Ovary (tissue), 7 donors: ENCODE measurements at regions not wholly inside any gene's neighbourhood (a gene's known extent, or its start where the extent isn't known, plus 50 kb on each side); places are given as distances from the start of the nearest gene placed in this dataset.

Source experiments
- DNase-seq, 5 donors: peaks; one replicate each; pipeline ENCODE4 v3.0.0-alpha.2; 2019 to 2020
- H3K27ac ChIP-seq, 2 donors: fragments of 200-600 bp; one replicate each; pipeline versions ENCODE4 v1.5.1 to v1.8.0; 2019 to 2022
- H3K27me3 ChIP-seq: fragments of 200-600 bp; one replicate; pipeline ENCODE4 v1.8.0; 2022
- H3K36me3 ChIP-seq: fragments of 200-600 bp; sonication (generic); one replicate; pipeline ENCODE4 v1.5.1; 2019
- H3K4me1 ChIP-seq: one replicate; pipeline ENCODE4 v1.8.1; 2013; ENCODE audit warnings: mild to moderate bottlenecking, moderate library complexity; ENCODE audit not compliant: insufficient read depth
- H3K4me3 ChIP-seq: fragments of 200-600 bp; sonication (generic); one replicate; pipeline ENCODE4 v1.5.1; 2017
- H3K9me3 ChIP-seq, 2 donors: fragments of 200-600 bp in 1 of 2; sonication (generic) in 1 of 2; one replicate each; pipeline versions ENCODE4 v1.5.1 to v1.8.1; 2013 to 2019; ENCODE audit warnings: mild to moderate bottlenecking in 1 of 2, moderate library complexity in 1 of 2
- EP300 ChIP-seq: sonication (generic); formaldehyde crosslinking; IDR thresholded peaks from one replicate; pipeline ENCODE4 v1.6.1; 2017; ENCODE audit warnings: antibody characterized with exemption
- POLR2A ChIP-seq: fragments of 450-650 bp; IDR thresholded peaks from one replicate; pipeline ENCODE4 v1.6.1; 2017; ENCODE audit warnings: antibody characterized with exemption, mild to moderate bottlenecking, moderate library complexity
- WGBS, 3 donors: extraction: QIAGEN DNeasy Blood & Tissue Kit in 1 of 3; methylation state at CpG; one replicate each; pipeline versions ENCODE4 v1.1.5 to v1.1.7; 2013 to 2017; 5-methylcytosine and 5-hydroxymethylcytosine counted together
- intact Hi-C, 4 donors: fragments of 100-400 bp; cut with DNase I; formaldehyde crosslinking; loops; one replicate each; pipeline versions ENCODE4 v1.11.0 to v1.15.1; 2022 to 2023
- TF ChIP-seq, protein P1 (sequence below), 3 donors: fragments of 450-650 bp in 2 of 3; fragments of 200-600 bp in 1 of 3; IDR thresholded peaks; one replicate each; pipeline versions ENCODE4 v1.5.1 to v1.8.0; 2016 to 2022; ENCODE audit warnings: antibody characterized with exemption in 3 of 3, mild to moderate bottlenecking in 1 of 3
- donor health status: DM: no; HTN: no; CAD: no; lungs with moderate emphysema.
- donor health status: DM: no; HTN: no; CAD: no.
- donor health status: Bipolar disorder and iron deficiency.
- donor health status: DM: no; HTN: no; CAD: no.
- donor health status: DM: yes; HTN: yes; CAD: no.

DNA sequence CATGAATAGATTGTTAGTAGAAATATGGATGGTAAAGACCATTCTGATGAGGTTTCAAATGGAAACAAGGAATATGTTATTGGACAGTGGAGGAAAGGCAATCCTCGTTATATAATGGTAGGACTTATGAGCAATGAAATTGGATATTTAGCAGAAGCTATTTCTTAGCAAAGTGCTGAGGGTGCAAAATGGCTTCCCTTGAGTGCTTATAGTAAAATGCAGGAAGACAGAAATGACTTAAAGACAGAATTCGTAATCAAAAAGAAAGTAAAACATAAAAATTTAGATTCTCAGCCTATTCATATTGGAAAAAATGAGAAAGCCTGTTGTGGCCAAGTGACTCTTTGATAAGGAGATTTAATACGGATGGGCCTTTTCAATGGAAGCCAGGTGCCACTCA lies 102.1 kb upstream of the ADRA1B start:
- no peaks in the 10 kb centered on the region for H3K9me3 ChIP-seq
- H3K27me3 ChIP-seq = no peaks in the 10 kb centered on the region
- H3K4me3 ChIP-seq = no peak overlapping the region
- no peak for TF ChIP-seq POLR2A
- TF ChIP-seq, protein P1, sequence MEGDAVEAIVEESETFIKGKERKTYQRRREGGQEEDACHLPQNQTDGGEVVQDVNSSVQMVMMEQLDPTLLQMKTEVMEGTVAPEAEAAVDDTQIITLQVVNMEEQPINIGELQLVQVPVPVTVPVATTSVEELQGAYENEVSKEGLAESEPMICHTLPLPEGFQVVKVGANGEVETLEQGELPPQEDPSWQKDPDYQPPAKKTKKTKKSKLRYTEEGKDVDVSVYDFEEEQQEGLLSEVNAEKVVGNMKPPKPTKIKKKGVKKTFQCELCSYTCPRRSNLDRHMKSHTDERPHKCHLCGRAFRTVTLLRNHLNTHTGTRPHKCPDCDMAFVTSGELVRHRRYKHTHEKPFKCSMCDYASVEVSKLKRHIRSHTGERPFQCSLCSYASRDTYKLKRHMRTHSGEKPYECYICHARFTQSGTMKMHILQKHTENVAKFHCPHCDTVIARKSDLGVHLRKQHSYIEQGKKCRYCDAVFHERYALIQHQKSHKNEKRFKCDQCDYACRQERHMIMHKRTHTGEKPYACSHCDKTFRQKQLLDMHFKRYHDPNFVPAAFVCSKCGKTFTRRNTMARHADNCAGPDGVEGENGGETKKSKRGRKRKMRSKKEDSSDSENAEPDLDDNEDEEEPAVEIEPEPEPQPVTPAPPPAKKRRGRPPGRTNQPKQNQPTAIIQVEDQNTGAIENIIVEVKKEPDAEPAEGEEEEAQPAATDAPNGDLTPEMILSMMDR (IDR thresholded peaks at IDR 0.05) = no peak
- no peak for TF ChIP-seq EP300
- 79 to 91% (median 83%) methylated on average over 3 of the region's 3 CpGs for WGBS, 3 donors
- no peaks in the 10 kb centered on the region for H3K4me1 ChIP-seq
- no peak for DNase-seq
- H3K27ac ChIP-seq = no peak overlapping the region
- intact Hi-C loops = no loop called here
- H3K36me3 ChIP-seq = no peaks in the 10 kb centered on the region

DNA sequence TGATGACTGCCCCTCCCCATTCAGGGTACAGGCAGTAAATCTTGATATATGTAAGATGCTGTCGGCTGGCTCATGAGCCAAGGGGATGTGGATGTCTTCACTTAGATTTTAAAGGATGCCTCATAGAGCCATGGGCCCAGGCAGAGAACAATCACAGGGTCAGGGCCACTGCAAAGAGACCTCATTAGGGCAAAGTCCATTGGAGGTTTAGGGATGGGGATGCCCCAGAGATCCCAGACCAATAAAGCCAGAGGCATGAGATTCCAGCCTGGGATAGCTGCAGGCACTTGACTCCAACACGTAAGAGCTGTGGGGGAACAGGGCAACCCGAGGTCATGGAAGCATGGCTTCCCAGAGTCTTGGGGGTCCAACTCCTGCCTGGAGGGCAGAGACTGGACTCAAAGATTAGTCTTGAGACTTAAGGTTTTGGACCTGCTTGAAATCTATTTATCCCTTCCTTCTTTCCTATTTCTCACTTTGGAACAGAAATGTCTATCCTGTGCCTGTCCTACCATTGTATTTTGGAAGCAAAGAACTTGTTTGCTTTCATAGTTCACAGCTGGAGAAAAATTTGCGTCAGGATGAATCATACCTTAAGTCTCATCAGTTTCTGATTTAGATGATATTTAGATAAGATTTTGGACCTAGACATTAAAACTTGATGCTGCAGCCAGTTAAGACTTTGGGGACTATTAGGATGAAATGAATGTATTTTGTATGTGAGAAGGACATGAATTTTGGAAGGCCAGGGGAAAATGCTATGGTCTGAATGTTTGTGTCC lies 101.3 kb upstream of the ADRA1B start:
- H3K4me1 ChIP-seq = peaks cover 3% of the 10 kb centered on the region
- no peaks in the 10 kb centered on the region for H3K27me3 ChIP-seq
- no peak overlapping the region for H3K27ac ChIP-seq
- no peaks in the 10 kb centered on the region for H3K36me3 ChIP-seq
- H3K4me3 ChIP-seq = no peak overlapping the region
- H3K9me3 ChIP-seq = no peaks in the 10 kb centered on the region
- intact Hi-C loops = no loop called here
- DNase-seq = no peak
- TF ChIP-seq POLR2A (no peak), EP300 (no peak)
- TF ChIP-seq, protein P1 (IDR thresholded peaks at IDR 0.05) = no peak
- 76 to 88% (median 81%) methylated on average over 4 of the region's 4 CpGs for WGBS, 3 donors

DNA sequence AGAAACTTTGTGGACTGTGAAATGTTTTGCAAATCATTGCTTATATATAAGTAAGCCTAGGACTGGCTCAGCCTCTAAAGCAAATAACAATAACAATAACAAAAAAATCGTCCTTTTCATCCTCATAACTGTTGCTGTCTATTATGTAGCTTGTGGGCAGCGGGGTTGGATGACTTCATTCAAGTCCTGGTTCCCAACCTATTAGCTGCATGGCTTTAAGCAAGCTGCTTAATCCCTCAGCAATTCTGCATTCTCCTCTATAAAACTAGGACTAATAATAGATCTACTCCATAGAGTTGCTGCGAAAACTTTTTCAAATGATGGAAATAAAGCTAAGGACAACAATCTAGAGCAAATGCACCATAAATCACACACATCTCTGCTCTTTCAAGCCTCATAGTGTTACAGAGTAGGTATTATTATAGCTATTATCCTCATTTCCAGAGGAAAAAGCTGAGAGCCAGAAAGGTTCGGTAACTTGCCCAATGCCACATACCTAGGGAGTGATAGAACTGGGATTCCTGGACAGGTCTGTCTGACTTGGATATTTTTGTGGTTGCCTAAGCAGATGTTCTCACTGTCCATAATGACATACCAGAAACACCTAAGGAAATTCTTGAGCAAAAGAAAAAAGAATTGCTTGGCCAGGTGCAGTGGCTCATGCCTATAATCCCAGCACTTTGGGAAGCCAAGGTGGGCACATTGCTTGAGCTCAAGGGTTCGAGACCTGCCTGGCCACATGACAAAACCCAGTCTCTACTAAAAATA lies 98.8 kb upstream of the ADRA1B start:
- H3K4me3 ChIP-seq = no peak overlapping the region
- no peaks in the 10 kb centered on the region for H3K36me3 ChIP-seq
- DNase-seq = no peak
- intact Hi-C loops = no loop called here
- TF ChIP-seq EP300 = no peak
- TF ChIP-seq, protein P1 (IDR thresholded peaks at IDR 0.05) = no peak
- no peak for TF ChIP-seq POLR2A
- 68 to 76% (median 73%) methylated on average over 5 of the region's 5 CpGs for WGBS, 3 donors
- H3K27me3 ChIP-seq = no peaks in the 10 kb centered on the region
- no peak overlapping the region for H3K27ac ChIP-seq
- peaks cover 3% of the 10 kb centered on the region for H3K4me1 ChIP-seq
- no peaks in the 10 kb centered on the region for H3K9me3 ChIP-seq

DNA sequence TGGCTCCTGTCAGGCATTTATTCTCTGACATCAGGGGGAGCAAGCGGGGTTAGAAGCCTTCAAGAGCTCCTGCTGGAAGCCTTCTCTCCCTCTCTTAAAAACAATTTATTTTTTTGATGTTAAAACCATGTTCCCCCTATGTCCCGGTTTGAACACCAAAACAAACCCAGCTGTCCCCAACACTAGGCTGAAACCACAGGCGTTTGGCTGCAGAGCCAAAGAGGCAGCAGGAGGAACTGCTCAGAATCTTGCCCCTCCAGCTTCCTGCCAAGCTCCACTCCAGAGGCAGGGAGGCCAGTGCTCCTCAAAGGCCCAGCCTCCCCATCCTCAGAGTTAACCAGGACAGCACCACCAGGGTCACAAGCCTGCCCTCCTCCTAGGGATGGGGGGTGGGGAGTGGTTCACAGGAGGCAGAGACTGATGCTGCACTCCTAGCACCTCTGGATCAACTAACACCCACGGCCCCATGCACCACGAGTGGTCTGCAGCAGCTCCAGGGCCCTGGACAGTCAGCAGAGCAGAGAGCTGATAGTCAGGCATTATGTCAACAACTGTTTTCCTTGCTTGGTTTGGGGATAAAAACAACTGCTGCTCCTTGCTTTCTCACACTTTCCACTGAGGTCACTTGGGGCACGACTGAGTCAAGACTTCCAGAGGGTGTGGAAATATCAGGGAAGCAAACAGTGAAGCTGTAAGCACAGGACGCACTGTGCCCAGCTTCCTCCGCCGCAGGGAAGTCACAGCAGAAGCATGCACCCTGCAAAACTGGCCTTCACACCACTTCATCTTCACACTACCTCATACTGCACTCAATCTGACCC lies 96.5 kb upstream of the ADRA1B start:
- DNase-seq = peak in 4 of 5 donors; percentile 24 to 59 (median 53)
- Histone ChIP-seq H3K27ac (no peak overlapping the region), H3K27me3 (no peaks in the 10 kb centered on the region), H3K9me3 (no peaks in the 10 kb centered on the region), H3K36me3 (no peaks in the 10 kb centered on the region), H3K4me3 (no peak overlapping the region), H3K4me1 (peaks cover 3% of the 10 kb centered on the region)
- intact Hi-C loops = no loop called here
- TF ChIP-seq EP300 (peak; percentile 14), POLR2A (no peak)
- TF ChIP-seq, protein P1 (IDR thresholded peaks at IDR 0.05) = no peak
- WGBS, 3 donors = 46 to 54% (median 49%) methylated on average over 9 of the region's 9 CpGs
